Forelimb muscle (tissue), 1 donor: ENCODE measurements at regions not wholly inside any gene's neighbourhood (a gene's known extent, or its start where the extent isn't known, plus 50 kb on each side); places are given as distances from the start of the nearest gene placed in this dataset.

ENCODE experiments used
- DNase-seq: peaks from one replicate; pipeline ENCODE4 v3.0.0-alpha.2; 2013; ENCODE audit warnings: low read depth

DNA sequence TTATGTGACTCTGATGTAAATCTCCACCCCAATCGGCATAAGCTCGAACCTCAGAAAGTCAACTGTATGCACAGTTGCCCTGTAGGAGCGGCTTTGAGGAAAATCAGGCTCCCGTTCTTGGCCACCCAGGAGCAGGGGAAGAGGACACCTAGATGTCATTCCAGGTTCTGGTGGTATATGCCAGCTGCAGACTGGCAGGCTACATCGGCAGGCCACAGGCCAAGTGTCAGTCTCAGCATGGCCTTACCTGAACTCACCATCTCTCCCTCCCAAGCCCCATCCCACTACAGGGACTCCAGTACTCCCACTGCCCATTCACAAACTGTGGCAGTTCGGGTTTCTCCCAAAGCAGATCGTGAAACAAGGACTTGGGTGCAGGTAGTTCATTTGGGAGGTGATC, 428.1 kb downstream of the BCOR start:
- no peak for DNase-seq

GRCh38 chrX:39670281-39670680, 427.5 kb downstream of the BCOR start:
- no peak for DNase-seq

GRCh38 chrX:39672405-39672804, 425.4 kb downstream of the BCOR start:
- DNase-seq: no peak

DNA sequence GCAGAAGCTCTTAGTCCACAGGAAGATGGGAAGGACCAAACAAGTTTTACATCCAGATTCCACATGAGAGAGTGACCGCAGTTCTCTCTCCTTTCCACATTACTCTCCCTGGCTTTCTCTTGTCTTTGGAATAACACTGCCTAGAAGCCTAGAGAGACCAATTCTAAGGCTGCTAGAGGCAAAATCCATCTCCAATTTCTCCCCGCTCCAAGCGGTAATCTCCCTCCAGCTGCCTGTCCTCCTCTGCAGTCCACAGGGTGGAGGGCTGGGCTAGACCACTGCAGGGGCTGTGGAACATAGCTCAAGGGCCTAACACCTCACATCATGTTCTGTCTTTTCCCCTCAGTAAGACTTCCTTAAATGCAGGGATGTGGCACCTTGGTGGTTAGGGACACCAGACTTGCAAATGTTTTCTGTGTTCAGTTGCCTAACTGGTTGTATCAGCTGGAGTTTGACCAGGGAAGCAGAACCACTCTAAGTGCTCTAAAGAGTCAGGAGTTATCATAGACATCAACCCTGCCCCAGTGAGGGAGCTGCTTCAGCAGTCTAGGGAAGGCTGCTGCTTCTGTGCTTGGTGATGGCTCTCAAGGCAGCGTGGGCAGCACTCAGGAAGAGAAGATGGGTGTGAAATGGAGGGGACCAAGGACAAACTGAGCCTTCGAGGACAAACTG, 423.1 kb downstream of the BCOR start:
- DNase-seq: no peak

- DNase-seq: no peak
Observed at GRCh38 chrX:39675162-39675553, 422.6 kb downstream of the BCOR start.

GRCh38 chrX:39675619-39676018, 422.1 kb downstream of the BCOR start:
- no peak for DNase-seq

DNA sequence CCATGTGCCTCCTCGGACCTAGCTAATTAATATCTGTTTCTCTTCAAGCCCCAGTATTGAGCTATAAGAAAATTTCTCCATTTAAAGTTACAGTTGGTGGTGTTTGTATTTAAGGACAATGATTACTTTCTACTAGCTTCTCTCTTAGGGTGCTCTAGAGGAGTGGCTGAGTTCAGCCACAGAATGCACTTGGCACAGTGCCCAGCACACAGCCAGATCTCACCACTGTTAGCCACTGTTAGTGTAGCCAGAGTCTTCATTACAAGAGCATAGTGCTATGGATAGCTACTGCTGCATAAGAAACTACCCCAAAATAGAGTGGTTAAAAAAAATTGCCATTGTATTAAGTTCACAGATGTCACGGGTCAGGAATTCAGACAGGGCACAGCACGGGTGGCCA, 421.3 kb downstream of the BCOR start:
- no peak for DNase-seq

- no peak for DNase-seq
Observed at GRCh38 chrX:39677585-39677977, 420.2 kb downstream of the BCOR start.

DNA sequence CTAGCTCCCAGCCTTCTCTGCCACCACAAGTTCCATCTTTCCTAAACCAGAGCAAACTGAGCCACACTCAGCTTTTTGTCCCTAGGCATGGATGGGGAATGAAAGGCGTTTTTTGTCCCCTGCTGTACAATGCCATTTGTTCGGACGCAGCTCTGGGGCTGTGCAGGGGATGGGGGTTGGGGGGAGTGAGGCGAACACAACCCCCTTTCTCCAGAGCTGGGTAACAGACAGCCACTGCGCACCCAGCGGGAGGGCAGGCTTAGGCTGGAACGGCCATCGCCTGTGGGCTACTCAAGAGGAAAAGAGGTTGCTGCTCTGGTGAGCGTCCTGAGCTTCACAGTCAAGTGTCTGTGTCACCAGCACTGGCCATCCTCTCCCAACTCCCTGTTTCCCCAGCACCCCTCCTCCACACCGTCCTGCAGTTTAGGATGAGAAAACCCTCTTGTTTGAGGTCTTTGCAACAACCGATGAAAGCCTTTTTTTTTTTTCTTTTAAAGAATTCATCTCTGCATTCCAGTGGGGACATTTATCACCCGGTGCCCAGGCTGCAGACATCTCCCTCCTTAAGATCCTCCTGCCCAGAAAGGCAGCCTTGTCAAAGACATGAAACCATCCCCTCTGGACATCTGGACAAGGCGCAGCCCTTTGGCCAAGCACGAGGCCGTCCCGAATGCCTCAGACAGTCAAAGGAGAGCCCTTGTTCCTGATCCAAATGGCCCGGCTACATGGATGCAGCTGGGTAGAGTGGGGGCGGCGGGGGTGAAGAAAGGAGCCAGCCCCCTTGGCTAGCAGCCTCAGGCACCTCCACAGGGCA, 419.6 kb downstream of the BCOR start:
- DNase-seq: no peak

DNA sequence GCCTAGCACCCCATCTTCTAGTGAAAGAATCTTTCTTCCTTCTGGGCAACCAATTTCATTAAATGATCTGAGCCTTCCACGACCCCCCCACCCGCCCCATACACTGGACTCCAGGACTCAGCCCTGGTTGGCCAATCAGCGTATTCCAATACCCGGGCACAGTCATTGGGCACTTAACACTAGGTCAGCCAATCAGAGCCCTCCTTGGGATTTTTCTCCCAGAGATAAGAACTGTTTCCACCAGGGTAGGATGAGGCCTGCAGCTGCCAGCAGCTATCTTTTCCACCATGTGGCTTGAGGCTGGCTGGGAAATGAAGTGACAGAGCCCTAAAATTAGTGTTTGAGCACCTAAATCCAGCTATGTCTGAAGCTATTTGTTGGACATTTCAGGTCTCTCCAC, 418.8 kb downstream of the BCOR start:
- no peak for DNase-seq

DNA sequence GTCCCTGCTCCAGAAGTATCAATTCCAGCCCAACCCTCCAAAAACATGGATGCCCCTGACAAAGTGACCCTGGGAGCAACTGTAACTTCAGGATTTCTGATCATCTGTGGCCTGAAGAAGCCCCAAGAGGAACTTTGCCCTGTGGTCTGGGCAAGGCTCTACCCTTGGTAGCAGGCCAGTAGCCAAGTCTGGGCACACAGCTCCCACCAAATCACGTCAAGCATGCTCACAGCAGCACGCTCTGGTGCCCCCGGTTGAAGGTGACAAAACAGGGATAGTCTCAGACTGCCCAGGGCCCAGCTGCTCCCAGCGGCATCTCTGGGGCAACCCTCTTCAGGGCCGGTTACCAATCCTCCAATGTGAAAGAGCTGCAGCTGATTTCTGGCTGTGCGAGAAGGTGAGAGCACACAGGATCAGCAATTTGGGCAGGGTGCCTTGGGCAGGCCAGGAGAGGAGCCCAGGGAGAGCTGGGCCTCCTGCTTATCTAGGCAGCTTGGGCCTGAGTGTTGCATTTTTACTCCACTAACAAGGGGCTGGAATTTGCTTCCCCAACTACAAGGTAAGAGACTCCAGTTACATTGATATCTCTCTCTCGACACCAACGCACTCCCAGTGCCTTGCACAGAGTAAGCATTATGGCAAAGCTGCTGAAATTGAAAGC, 418.1 kb downstream of the BCOR start:
- DNase-seq: no peak

- no peak for DNase-seq
Observed at GRCh38 chrX:39681885-39682284, 415.9 kb downstream of the BCOR start.

- DNase-seq: no peak
Observed at GRCh38 chrX:39682778-39683177, 415.0 kb downstream of the BCOR start.

GRCh38 chrX:39688219-39688575, 409.6 kb downstream of the BCOR start:
- no peak for DNase-seq

GRCh38 chrX:39688576-39689375, 409.0 kb downstream of the BCOR start:
- DNase-seq: no peak

DNA sequence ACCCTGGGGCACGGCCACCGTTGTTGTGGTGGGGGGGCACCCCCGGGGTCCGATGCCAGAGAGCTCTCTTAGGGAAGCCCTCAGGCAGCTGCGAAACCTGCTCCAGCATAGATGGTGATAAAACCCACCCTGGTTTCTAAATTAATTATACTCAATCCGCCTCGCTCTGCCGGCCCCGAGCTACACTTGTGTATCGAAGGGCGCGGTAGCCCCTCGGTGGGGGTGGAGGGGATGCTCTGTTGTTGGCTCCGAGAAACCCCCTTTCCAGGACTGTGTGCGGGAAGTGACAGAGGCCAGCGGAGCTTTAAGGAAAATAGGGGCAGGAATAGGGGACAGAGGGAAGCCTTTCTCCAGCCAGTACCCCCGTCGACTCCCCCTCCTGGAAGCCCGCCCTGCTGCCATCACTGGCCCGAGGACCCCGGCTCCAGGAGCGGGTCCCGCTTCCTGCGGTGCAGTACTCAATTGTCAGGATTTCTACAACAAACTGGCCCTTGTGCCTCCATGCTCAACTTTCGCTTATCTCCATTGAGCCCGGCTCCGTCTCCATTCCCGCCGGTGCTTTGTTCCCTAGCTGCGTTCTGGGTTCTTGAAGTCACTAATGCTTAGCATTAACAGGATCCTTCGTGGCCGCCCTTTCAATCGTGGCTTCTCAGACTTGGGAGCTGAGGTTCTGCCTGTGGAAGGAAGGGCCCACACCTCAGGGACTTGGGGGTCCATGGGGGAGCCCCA, 408.2 kb downstream of the BCOR start:
- no peak for DNase-seq

- no peak for DNase-seq
Observed at GRCh38 chrX:39690541-39691415, 407.0 kb downstream of the BCOR start.

- no peak for DNase-seq
Observed at GRCh38 chrX:39691724-39692123, 406.0 kb downstream of the BCOR start.

GRCh38 chrX:39692796-39693195, 405.0 kb downstream of the BCOR start:
- no peak for DNase-seq

GRCh38 chrX:39693298-39693697, 404.5 kb downstream of the BCOR start:
- no peak for DNase-seq
